Parathyroid adenoma (tissue), 2 donors: ENCODE measurements at regions not wholly inside any gene's neighbourhood (a gene's known extent, or its start where the extent isn't known, plus 50 kb on each side); places are given as distances from the start of the nearest gene placed in this dataset.

Source experiments
- H2AFZ ChIP-seq: fragments of 300-600 bp; sonication (generic); one replicate; pipeline ENCODE4 v1.7.0; 2017; ENCODE audit warnings: antibody characterized with exemption, mild to moderate bottlenecking
- H3K27ac ChIP-seq: fragments of 300-600 bp; sonication (generic); one replicate; pipeline ENCODE4 v1.7.0; 2017
- H3K27me3 ChIP-seq: fragments of 300-600 bp; sonication (generic); one replicate; pipeline ENCODE4 v1.7.0; 2017; ENCODE audit warnings: low read length; ENCODE audit not compliant: control insufficient read depth, insufficient read depth
- H3K36me3 ChIP-seq: fragments of 300-600 bp; sonication (generic); one replicate; pipeline ENCODE4 v1.7.0; 2017; ENCODE audit warnings: low read length; ENCODE audit not compliant: control insufficient read depth, insufficient read depth
- H3K4me1 ChIP-seq: fragments of 300-600 bp; sonication (generic); one replicate; pipeline ENCODE4 v1.7.0; 2017; ENCODE audit warnings: control low read depth
- H3K4me2 ChIP-seq: fragments of 300-600 bp; sonication (generic); one replicate; pipeline ENCODE4 v1.7.0; 2017; ENCODE audit warnings: low read length
- H3K4me3 ChIP-seq: fragments of 300-600 bp; sonication (generic); one replicate; pipeline ENCODE4 v1.7.0; 2017; ENCODE audit warnings: low read depth, low read length
- H3K79me2 ChIP-seq: fragments of 300-600 bp; sonication (generic); one replicate; pipeline ENCODE4 v1.7.0; 2017; ENCODE audit warnings: control low read depth
- H3K9ac ChIP-seq: fragments of 300-600 bp; sonication (generic); one replicate; pipeline ENCODE4 v1.7.0; 2017; ENCODE audit warnings: mild to moderate bottlenecking
- H3K9me3 ChIP-seq: fragments of 300-600 bp; sonication (generic); one replicate; pipeline ENCODE4 v1.7.0; 2017; ENCODE audit warnings: low read length; ENCODE audit not compliant: control insufficient read depth
- TF ChIP-seq, protein P1 (sequence below): fragments of 300-600 bp; sonication (generic); IDR thresholded peaks from one replicate; pipeline ENCODE4 v1.7.0; 2017; ENCODE audit warnings: antibody characterized with exemption, mild to moderate bottlenecking
- donor health status: primary hyperparathyroidism.

GRCh38 chr1:217105437-217105836 lies 382.2 kb upstream of the ESRRG start:
- H3K9ac ChIP-seq = no peak overlapping the region
- H3K9me3 ChIP-seq = no peaks in the 10 kb centered on the region
- no peaks in the 10 kb centered on the region for H3K4me1 ChIP-seq
- H3K36me3 ChIP-seq = no peaks in the 10 kb centered on the region
- H3K27ac ChIP-seq = no peak overlapping the region
- H3K27me3 ChIP-seq = no peaks in the 10 kb centered on the region
- H3K79me2 ChIP-seq = peaks cover 2% of the 10 kb centered on the region
- no peak overlapping the region for H3K4me2 ChIP-seq
- H3K4me3 ChIP-seq = no peak overlapping the region
- H2AFZ ChIP-seq = no peak overlapping the region
- TF ChIP-seq, protein P1, sequence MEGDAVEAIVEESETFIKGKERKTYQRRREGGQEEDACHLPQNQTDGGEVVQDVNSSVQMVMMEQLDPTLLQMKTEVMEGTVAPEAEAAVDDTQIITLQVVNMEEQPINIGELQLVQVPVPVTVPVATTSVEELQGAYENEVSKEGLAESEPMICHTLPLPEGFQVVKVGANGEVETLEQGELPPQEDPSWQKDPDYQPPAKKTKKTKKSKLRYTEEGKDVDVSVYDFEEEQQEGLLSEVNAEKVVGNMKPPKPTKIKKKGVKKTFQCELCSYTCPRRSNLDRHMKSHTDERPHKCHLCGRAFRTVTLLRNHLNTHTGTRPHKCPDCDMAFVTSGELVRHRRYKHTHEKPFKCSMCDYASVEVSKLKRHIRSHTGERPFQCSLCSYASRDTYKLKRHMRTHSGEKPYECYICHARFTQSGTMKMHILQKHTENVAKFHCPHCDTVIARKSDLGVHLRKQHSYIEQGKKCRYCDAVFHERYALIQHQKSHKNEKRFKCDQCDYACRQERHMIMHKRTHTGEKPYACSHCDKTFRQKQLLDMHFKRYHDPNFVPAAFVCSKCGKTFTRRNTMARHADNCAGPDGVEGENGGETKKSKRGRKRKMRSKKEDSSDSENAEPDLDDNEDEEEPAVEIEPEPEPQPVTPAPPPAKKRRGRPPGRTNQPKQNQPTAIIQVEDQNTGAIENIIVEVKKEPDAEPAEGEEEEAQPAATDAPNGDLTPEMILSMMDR = no peak

- no peaks in the 10 kb centered on the region for H3K36me3 ChIP-seq
- TF ChIP-seq, protein P1 = no peak
- peaks cover 3% of the 10 kb centered on the region for H3K4me1 ChIP-seq
- H3K27ac ChIP-seq = no peak overlapping the region
- H3K4me2 ChIP-seq = no peak overlapping the region
- no peaks in the 10 kb centered on the region for H3K79me2 ChIP-seq
- no peaks in the 10 kb centered on the region for H3K27me3 ChIP-seq
- H2AFZ ChIP-seq = no peak overlapping the region
- H3K9ac ChIP-seq = no peak overlapping the region
- H3K4me3 ChIP-seq = no peak overlapping the region
- H3K9me3 ChIP-seq = no peaks in the 10 kb centered on the region
Observed at GRCh38 chr1:217097819-217098218, 374.6 kb upstream of the ESRRG start.

DNA sequence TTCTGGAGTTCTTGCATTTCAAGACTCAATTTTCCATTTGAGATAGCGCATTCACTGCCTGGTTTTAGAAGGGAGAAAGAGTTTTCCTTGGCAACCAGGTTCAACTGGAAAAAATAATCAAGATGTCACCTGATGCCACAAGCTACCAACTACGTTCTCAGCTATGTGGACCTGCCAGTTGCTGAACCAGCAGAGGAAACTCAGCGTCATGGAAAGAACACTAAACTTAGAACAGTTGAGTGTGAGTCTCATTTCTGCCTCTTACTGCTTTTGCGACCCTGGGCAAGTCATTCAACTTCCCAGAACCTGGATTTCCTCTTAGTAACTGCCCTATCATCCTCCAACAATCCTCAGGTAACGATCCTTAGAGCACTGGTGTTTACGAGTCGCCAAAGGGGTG lies 373.0 kb upstream of the ESRRG start:
- peak overlapping the region; percentile 8 for H3K4me3 ChIP-seq
- H2AFZ ChIP-seq = no peak overlapping the region
- TF ChIP-seq, protein P1 = no peak

DNA sequence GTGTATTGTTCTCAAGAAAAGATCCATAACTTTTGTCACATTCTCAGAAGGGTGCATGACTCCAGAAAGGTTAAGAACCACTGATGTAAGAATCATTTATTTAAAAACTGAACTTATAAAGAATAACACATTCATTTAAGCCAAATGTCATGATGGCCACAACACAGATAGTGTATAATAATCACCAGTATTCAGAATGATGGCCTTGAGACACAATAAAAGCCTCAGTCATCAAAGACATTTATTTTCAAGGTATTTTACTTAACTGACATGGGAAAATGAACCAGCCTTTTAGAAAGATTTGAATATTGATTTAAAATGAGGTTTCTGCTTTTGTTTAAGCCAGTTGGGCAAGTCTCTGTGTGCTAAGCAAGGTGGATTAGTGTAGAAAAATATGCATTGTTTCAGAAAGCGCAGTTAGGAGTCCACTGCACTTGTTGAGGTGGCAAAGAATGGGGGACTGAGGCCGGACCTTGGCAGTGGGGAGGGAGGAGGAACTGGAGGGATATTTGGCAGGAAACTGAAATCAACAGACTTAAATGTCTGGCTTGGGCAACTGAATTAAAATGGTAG lies 371.9 kb upstream of the ESRRG start:
- no peaks in the 10 kb centered on the region for H3K27me3 ChIP-seq
- no peaks in the 10 kb centered on the region for H3K9me3 ChIP-seq
- H3K27ac ChIP-seq = no peak overlapping the region
- no peaks in the 10 kb centered on the region for H3K36me3 ChIP-seq
- H2AFZ ChIP-seq = no peak overlapping the region
- no peak overlapping the region for H3K4me2 ChIP-seq
- no peak overlapping the region for H3K9ac ChIP-seq
- peaks cover 6% of the 10 kb centered on the region for H3K4me1 ChIP-seq
- H3K79me2 ChIP-seq = no peaks in the 10 kb centered on the region
- TF ChIP-seq, protein P1 = no peak
- H3K4me3 ChIP-seq = no peak overlapping the region

More for the DNA sequence above, 373.0 kb upstream of the ESRRG start:
- no peak overlapping the region for H3K9ac ChIP-seq
- peak overlapping the region; percentile 60 for H3K27ac ChIP-seq
- H3K27me3 ChIP-seq = no peaks in the 10 kb centered on the region
- H3K36me3 ChIP-seq = no peaks in the 10 kb centered on the region
- H3K9me3 ChIP-seq = no peaks in the 10 kb centered on the region
- no peaks in the 10 kb centered on the region for H3K79me2 ChIP-seq
- peak overlapping the region; percentile 40 for H3K4me2 ChIP-seq
- H3K4me1 ChIP-seq = peaks cover 5% of the 10 kb centered on the region

- Histone ChIP-seq H3K9ac (no peak overlapping the region), H3K27me3 (no peaks in the 10 kb centered on the region), H2AFZ (no peak overlapping the region), H3K36me3 (no peaks in the 10 kb centered on the region), H3K79me2 (peaks cover 8% of the 10 kb centered on the region), H3K9me3 (no peaks in the 10 kb centered on the region), H3K27ac (no peak overlapping the region), H3K4me3 (no peak overlapping the region), H3K4me1 (peaks cover 9% of the 10 kb centered on the region), H3K4me2 (no peak overlapping the region)
- TF ChIP-seq, protein P1 = no peak
Observed at GRCh38 chr1:217091561-217091960, 368.3 kb upstream of the ESRRG start.
